Mesothelial cell of epicardium (in vitro differentiated cells): ENCODE measurements at regions not wholly inside any gene's neighbourhood (a gene's known extent, or its start where the extent isn't known, plus 50 kb on each side); places are given as distances from the start of the nearest gene placed in this dataset.

ENCODE experiments used
- DNase-seq, 2 experiments: peaks; one replicate each; pipeline ENCODE4 v3.0.0; 2021; ENCODE audit warnings: low spot score in 2 of 2; ENCODE audit not compliant: unreplicated experiment in 2 of 2
- H3K27ac Mint-ChIP-seq: 2 replicates; pipeline ENCODE4 v1.8.0; 2021; ENCODE audit warnings: mixed read lengths
- H3K27me3 Mint-ChIP-seq: 2 replicates; pipeline ENCODE4 v1.8.0; 2021; ENCODE audit warnings: low read depth, mixed read lengths
- H3K36me3 Mint-ChIP-seq: 2 replicates; pipeline ENCODE4 v1.8.0; 2021; ENCODE audit warnings: mixed read lengths
- H3K4me1 Mint-ChIP-seq: 2 replicates; pipeline ENCODE4 v1.8.0; 2021; ENCODE audit warnings: mixed read lengths
- H3K4me3 Mint-ChIP-seq: 2 replicates; pipeline ENCODE4 v1.8.0; 2021; ENCODE audit warnings: mild to moderate bottlenecking, moderate library complexity, mixed read lengths
- H3K9me3 Mint-ChIP-seq: 2 replicates; pipeline ENCODE4 v1.8.0; 2021; ENCODE audit warnings: mixed read lengths
- TF ChIP-seq, protein P1 (sequence below): fragments of 200-600 bp; sonication (generic); IDR thresholded peaks from one replicate; pipeline ENCODE4 v1.5.0; 2021; ENCODE audit warnings: antibody characterized with exemption; ENCODE audit not compliant: unreplicated experiment

DNA sequence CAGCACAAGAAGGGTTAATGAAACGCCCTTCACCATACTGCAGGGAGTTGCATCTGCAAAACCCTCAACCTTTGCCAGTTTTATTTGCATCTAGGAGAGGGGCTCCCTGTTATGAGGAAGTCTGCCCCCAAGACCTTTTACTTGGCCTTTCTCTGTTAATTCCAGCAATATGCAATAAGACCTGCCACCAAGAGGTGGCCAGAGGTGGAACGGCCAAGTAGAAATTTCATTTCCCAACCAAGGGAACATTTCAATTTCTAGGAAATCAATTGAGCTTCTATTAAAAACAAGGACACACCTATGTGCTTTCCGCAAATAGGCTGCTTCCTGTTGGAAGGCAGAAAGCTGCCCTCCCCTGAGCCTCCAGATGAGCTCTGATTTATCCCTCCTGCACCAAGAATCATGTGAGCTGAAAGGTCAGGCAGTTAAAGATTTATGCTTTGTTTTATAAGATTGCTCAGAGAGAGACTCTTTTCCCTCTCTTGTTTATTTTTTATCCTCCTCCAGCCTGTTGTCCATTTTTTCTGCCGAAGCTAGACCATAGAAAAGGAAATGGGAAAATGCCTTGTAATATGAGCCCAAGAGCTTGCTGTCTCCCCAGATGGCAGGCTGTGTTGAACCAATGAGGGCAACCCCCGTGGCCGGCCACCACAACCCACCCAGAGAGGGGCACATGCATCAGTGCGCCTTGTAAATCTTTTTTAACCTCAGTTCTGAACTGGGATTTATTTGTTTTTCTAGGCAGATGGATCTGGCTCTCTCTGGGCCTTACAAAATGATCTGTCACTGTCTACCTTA lies 572.8 kb downstream of the TLE1 start:
- H3K4me1 Mint-ChIP-seq = peaks cover 41% of the 10 kb centered on the region
- peaks cover 4% of the 10 kb centered on the region for H3K9me3 Mint-ChIP-seq
- TF ChIP-seq, protein P1, sequence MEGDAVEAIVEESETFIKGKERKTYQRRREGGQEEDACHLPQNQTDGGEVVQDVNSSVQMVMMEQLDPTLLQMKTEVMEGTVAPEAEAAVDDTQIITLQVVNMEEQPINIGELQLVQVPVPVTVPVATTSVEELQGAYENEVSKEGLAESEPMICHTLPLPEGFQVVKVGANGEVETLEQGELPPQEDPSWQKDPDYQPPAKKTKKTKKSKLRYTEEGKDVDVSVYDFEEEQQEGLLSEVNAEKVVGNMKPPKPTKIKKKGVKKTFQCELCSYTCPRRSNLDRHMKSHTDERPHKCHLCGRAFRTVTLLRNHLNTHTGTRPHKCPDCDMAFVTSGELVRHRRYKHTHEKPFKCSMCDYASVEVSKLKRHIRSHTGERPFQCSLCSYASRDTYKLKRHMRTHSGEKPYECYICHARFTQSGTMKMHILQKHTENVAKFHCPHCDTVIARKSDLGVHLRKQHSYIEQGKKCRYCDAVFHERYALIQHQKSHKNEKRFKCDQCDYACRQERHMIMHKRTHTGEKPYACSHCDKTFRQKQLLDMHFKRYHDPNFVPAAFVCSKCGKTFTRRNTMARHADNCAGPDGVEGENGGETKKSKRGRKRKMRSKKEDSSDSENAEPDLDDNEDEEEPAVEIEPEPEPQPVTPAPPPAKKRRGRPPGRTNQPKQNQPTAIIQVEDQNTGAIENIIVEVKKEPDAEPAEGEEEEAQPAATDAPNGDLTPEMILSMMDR = no peak
- H3K27me3 Mint-ChIP-seq = no peaks in the 10 kb centered on the region
- DNase-seq = no peak
- no peaks in the 10 kb centered on the region for H3K36me3 Mint-ChIP-seq
- H3K27ac Mint-ChIP-seq = peak overlapping the region; percentile 71
- no peak overlapping the region for H3K4me3 Mint-ChIP-seq

DNA sequence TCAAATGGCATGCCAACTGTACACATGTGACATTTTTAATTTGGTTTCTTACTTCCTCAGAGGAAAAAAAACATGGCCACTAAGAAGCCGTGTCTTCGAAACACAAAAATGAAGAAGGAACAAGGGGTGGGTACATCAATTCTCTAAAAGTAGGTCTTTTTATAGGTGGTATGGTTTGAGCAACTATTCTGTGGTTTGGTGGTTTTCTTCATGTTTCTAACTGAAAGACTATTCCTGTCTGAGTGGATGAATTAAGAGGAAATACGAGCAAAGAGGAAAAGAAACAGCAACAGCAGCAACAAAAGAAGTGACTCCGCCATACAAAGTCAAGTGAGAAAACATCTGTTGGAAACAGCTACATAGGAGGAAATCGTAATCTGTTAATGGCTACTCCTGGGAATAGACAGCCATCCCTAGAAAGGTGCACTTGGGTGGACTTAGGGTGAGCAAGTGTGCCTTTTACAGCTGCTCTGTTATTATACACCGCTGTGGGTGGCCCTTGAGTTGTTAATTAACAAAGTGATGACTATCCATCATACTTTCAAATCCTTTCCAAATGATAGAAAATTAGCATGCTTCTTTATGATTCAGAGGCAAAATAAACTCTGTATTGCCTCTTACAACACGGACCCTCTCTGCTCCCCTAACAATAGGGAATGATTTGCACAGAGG lies 575.8 kb downstream of the TLE1 start:
- Mint-ChIP-seq H3K27me3 (no peaks in the 10 kb centered on the region), H3K36me3 (no peaks in the 10 kb centered on the region), H3K4me3 (no peak overlapping the region), H3K4me1 (peaks cover 47% of the 10 kb centered on the region), H3K9me3 (no peaks in the 10 kb centered on the region), H3K27ac (no peak overlapping the region)
- no peak for DNase-seq
- TF ChIP-seq, protein P1 = no peak

DNA sequence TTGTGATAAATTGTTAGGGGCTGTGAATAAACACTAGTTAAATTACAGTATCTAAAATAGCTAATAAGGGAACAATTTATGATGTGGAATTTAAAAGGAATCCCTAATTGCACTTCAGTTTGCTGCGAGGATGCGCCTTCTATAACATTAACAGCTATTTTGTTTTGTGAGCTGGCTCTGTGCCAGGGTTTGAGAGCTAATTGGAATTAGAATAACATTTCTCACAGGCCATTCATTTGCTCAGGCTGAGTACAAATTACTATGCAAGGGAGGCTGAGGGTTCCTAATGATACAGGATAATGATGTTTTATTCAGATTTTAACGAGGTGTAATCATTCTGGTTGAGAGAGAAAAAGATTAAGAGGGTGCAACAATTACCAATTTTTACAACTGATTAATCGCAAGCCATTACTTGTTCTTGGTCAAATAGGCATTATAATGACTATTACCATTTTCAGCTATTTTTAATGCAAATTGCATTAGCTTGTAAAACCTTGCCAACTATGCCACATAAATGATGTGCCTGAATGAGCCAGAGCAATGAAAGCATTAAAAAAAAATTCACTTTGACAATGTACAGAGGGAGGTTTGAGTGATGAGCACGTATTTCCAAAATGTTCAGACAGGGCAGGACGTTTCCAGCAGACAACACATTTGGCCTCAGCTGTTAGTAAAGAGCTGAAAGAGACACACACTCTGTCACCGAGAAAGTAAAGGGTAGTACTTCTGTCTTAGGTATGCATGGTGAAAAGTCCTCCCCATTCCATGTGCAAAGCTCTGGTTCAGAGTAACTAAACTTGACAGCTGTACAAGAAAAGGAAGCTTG lies 576.5 kb downstream of the TLE1 start:
- TF ChIP-seq, protein P1 = no peak
- no peak overlapping the region for H3K4me3 Mint-ChIP-seq
- no peaks in the 10 kb centered on the region for H3K36me3 Mint-ChIP-seq
- no peaks in the 10 kb centered on the region for H3K27me3 Mint-ChIP-seq
- H3K4me1 Mint-ChIP-seq = peaks cover 46% of the 10 kb centered on the region
- no peak for DNase-seq
- H3K27ac Mint-ChIP-seq = no peak overlapping the region
- H3K9me3 Mint-ChIP-seq = no peaks in the 10 kb centered on the region

DNA sequence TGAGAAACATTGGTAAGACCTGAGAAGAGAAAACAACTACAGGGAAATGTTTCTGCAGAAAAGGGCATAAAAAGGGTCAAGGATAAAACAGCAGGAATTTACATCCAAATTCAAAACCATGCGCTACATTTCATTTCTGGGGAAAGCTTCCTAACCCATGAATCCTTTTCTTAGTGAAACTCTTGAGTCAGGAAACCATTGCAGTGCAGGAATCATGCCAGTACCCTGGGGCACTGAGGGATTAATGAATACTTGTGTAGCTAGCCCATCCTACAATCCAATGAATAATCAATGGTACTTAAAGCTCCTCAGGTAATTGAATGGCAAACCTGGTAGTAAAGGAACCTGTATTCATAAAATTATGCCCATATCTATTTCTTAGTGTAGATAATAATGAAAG lies 580.5 kb downstream of the TLE1 start:
- no peaks in the 10 kb centered on the region for H3K9me3 Mint-ChIP-seq
- TF ChIP-seq, protein P1 = no peak
- DNase-seq = no peak
- no peak overlapping the region for H3K27ac Mint-ChIP-seq
- no peaks in the 10 kb centered on the region for H3K36me3 Mint-ChIP-seq
- H3K4me3 Mint-ChIP-seq = no peak overlapping the region
- H3K4me1 Mint-ChIP-seq = peaks cover 28% of the 10 kb centered on the region
- H3K27me3 Mint-ChIP-seq = no peaks in the 10 kb centered on the region

DNA sequence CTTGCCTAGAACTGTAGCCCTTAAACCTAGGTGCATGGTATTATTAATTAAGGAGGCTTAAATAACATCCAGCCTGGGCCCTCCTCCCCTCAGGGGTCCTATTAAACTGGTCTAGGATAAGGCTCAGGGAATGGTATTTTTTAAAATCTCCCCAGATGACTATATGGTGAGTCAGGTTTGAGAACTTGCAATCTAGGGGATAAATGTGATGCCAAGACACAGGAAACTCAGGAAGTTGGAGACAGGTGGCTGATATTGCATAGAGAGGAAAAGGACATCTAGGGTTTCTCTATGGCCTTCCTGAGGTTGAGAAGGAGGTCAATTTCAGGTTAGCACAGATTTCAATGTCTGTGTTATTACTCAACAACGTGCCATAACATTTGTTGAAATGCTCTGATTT lies 581.0 kb downstream of the TLE1 start:
- TF ChIP-seq, protein P1 = no peak

More for the DNA sequence above, 581.0 kb downstream of the TLE1 start:
- Mint-ChIP-seq H3K36me3 (no peaks in the 10 kb centered on the region), H3K27ac (no peak overlapping the region), H3K4me1 (peaks cover 29% of the 10 kb centered on the region), H3K4me3 (no peak overlapping the region), H3K27me3 (no peaks in the 10 kb centered on the region), H3K9me3 (no peaks in the 10 kb centered on the region)
- no peak for DNase-seq
